Stimulated activated naive CD8-positive, alpha-beta T cell treated with anti-CD3 and anti-CD28 coated beads, Interleukin-15, amount 100 ng/mL, for 72 hours (primary cell): ENCODE measurements at regions not wholly inside any gene's neighbourhood (a gene's known extent, or its start where the extent isn't known, plus 50 kb on each side); places are given as distances from the start of the nearest gene placed in this dataset.

Experiments used
- ATAC-seq: fragments of 150-1000 bp; cut with Tn5 transposase; 2 replicates; pipeline ENCODE4 v1.10.0; 2021; ENCODE audit warnings: mild to moderate bottlenecking, moderate library complexity
- DNase-seq, 2 donors: peaks; one replicate each; pipeline ENCODE4 v3.0.0; 2021 to 2022
- H3K27ac Mint-ChIP-seq, 2 donors: one replicate each; pipeline ENCODE4 v1.8.0; 2022; ENCODE audit warnings: mild to moderate bottlenecking in 2 of 2, mixed read lengths in 2 of 2, moderate library complexity in 2 of 2
- H3K27me3 Mint-ChIP-seq: one replicate; pipeline ENCODE4 v1.8.0; 2022; ENCODE audit warnings: mixed read lengths
- H3K4me1 Mint-ChIP-seq: one replicate; pipeline ENCODE4 v1.8.0; 2022; ENCODE audit warnings: mild to moderate bottlenecking, mixed read lengths
- H3K4me3 Mint-ChIP-seq, 2 donors: one replicate each; pipeline ENCODE4 v1.8.0; 2022; ENCODE audit warnings: mild to moderate bottlenecking in 2 of 2, mixed read lengths in 2 of 2, moderate library complexity in 1 of 2
- H3K9me3 Mint-ChIP-seq, 2 donors: one replicate each; pipeline ENCODE4 v1.8.0; 2022; ENCODE audit warnings: mixed read lengths in 2 of 2

DNA sequence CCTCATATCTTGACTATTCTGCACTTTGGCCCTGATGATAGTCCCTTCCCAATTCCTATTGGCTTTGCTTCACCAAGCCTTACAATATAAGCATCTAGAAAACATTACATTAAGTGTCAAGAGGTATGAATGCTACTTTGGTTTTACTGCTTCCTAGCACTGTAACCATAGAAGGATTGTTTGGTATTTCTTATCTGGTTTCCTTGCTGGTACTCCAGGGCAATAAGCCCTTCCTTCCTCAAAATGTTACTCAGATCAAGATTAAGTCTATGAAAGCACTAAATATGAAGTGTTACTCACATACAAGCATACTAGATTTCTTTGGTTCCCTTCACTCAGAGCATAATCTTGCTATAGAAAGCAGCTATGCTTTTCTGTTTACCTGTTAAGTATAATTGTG is 492.5 kb downstream of the ETV1 start:
- peaks cover 2 to 17% of the 10 kb centered on the region in 2 donors for H3K9me3 Mint-ChIP-seq
- DNase-seq (no peak), ATAC-seq (no peak)
- H3K4me1 Mint-ChIP-seq: no peaks in the 10 kb centered on the region
- no peaks in the 10 kb centered on the region for H3K27me3 Mint-ChIP-seq
- H3K27ac Mint-ChIP-seq: no peak overlapping the region
- no peak overlapping the region for H3K4me3 Mint-ChIP-seq

DNA sequence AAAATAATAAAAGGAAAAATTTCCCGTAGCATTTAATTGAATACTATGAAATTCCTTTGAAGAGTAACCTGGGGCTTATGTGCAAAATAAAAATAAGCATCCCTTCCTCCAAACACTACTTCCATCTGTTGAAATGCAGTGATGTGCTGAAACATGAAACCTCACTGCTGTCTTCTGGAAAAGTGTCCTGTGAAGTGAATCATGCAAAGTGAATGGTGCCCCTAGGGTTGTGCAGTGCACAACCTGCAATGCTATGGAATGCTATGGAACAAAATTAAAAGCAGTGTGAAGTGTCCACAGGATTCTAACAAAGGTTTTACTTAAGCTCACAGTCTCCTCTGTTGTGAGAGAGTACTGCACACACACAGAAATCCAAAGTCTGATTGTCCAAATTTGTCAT is 480.9 kb downstream of the ETV1 start:
- no peaks in the 10 kb centered on the region for H3K4me1 Mint-ChIP-seq
- H3K27me3 Mint-ChIP-seq: no peaks in the 10 kb centered on the region
- peaks cover 5 to 7% of the 10 kb centered on the region in 2 donors for H3K9me3 Mint-ChIP-seq
- DNase-seq (no peak), ATAC-seq (no peak)
- H3K27ac Mint-ChIP-seq: no peak overlapping the region
- no peak overlapping the region for H3K4me3 Mint-ChIP-seq

DNA sequence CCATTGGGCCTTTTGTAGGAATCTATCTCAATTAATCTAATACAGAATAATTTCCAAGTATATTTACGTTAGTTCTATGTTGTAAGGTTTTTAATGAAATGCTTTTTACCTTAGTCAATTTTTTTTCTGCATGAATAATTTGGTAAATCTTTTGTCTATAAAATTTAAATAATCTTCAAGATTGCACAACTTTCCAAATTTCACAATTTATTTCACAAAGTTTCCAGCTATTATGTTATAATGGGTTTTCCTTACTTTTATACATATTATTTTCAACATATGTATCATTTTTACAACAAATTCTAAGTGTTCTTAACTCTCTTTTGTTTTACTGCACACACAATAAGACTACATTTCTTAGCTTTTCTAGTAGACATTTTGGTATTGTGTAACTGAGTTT is 470.7 kb downstream of the ETV1 start:
- DNase-seq (no peak), ATAC-seq (no peak)
- Mint-ChIP-seq H3K4me3 (no peak overlapping the region), H3K27me3 (no peaks in the 10 kb centered on the region), H3K4me1 (no peaks in the 10 kb centered on the region), H3K9me3 (no peaks in the 10 kb centered on the region), H3K27ac (no peak overlapping the region)

DNA sequence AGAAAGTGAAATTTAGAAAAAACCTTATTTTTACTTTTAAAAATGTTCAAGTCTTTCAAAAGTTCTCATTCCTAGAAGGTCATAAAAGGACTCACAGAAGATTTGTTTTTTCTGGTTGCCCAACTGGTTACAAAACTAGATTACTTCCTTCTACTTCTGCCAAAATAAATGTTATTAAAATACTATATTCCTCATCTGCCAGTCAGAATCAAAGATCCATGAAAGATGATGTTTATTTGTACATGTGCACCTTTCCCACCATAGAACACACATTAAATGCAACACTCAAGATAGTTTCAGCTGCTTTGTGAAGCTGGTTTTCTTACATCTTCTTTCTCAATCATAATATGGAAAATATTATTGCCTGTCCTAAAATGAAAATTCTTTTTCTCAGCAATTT is 465.4 kb downstream of the ETV1 start:
- ATAC-seq (no peak), DNase-seq (no peak)
- Mint-ChIP-seq H3K4me1 (no peaks in the 10 kb centered on the region), H3K9me3 (no peaks in the 10 kb centered on the region), H3K4me3 (no peak overlapping the region), H3K27me3 (no peaks in the 10 kb centered on the region), H3K27ac (no peak overlapping the region)

DNA sequence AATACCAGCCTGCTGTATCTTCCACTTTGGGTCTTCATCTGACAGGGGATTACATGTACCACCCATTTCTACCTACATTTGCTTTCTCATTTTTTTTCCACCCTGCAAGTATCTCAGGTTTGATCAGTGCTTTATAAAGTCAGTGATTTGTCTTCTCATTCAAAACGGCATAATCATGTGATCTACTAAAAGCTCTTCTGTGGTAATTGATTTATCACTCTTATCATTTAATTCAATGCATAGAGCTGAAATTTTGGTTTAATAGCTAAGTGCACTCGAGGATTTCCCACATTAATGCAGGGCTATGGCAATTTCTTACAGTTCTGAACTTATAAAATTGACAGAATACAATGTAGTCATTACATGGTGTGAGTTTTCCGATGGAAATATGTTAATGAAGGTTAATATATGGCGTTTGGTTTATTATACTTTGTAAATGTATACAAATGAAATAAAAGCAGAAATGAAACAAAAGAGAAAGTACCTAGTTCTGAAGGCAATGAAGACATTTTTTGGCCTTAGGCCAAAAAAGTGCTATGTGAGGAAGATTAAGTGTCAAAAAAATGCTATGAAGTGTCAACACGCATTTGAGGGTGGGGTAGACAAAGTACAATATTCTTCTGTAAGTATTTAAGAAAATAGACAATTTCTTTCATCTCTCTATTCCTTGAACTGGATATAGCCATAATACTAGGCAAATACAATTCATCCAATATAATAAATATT is 457.3 kb downstream of the ETV1 start:
- H3K27ac Mint-ChIP-seq: no peak overlapping the region
- ATAC-seq: no peak
- no peak overlapping the region for H3K4me3 Mint-ChIP-seq
- no peaks in the 10 kb centered on the region for H3K9me3 Mint-ChIP-seq
- no peak for DNase-seq
- H3K27me3 Mint-ChIP-seq: no peaks in the 10 kb centered on the region
- H3K4me1 Mint-ChIP-seq: no peaks in the 10 kb centered on the region

DNA sequence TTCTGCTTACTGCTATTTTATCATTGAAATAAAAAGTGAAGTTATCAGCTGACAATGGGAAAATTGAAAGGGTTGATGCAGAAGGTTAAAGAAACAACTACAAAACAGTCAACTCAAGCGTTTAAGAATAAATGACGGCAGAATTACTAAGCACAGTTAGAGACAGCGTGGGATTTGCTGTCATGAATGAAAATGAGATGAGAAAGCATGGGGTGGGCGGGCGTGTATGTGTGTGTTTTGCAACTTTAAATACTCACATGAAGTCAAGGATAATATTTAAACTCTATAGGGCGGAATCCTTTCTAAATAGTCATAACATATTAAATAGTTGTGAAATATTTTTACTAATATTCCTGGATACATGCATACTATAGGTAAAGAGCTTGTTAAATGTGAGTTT is 450.8 kb downstream of the ETV1 start:
- ATAC-seq (no peak), DNase-seq (no peak)
- H3K27ac Mint-ChIP-seq: no peak overlapping the region
- H3K27me3 Mint-ChIP-seq: no peaks in the 10 kb centered on the region
- no peak overlapping the region for H3K4me3 Mint-ChIP-seq
- H3K9me3 Mint-ChIP-seq: no peaks in the 10 kb centered on the region
- no peaks in the 10 kb centered on the region for H3K4me1 Mint-ChIP-seq

DNA sequence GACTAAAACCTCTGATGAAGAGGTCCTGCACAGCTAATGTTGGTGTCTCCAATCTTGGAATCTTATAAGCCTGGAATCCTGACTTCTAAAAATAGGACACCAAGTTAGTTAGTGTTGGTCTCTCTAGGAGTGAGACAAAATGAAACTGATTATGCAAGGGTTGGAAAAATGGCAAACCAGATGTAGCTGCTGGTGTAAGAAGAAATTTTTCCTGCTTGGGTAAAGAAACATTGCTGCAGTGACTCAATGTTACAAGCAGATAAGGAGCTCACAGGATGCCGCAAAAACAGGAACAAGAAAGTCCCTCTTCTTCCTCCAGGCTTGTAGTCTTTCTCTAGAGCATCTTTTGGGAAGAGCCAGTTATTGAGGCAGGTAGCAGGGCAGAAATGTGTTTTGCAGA is 449.0 kb downstream of the ETV1 start:
- no peak for ATAC-seq
- H3K27me3 Mint-ChIP-seq: no peaks in the 10 kb centered on the region
- no peak overlapping the region for H3K27ac Mint-ChIP-seq
- no peaks in the 10 kb centered on the region for H3K4me1 Mint-ChIP-seq
- no peak for DNase-seq
- H3K9me3 Mint-ChIP-seq: no peaks in the 10 kb centered on the region
- H3K4me3 Mint-ChIP-seq: no peak overlapping the region

DNA sequence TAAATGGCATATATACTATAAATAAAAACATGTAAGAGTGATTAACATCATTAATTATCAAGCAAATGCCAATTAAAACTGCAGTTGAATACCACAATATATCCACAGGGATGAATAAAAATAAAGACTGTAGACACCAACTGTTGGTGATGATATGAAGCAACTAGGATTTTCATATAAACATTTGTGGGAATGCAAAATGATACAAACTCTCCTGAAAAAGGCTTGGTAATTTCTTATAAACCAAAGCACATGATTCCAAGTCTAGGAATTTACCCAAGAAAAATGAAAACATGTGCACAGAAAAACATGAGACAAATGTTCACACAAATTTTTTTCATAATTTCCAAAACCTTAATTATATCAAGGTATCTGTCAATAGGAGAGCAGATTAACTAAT is 448.1 kb downstream of the ETV1 start:
- ATAC-seq: no peak
- H3K4me3 Mint-ChIP-seq: no peak overlapping the region
- no peak overlapping the region for H3K27ac Mint-ChIP-seq
- no peaks in the 10 kb centered on the region for H3K9me3 Mint-ChIP-seq
- DNase-seq: no peak
- H3K27me3 Mint-ChIP-seq: no peaks in the 10 kb centered on the region
- no peaks in the 10 kb centered on the region for H3K4me1 Mint-ChIP-seq

DNA sequence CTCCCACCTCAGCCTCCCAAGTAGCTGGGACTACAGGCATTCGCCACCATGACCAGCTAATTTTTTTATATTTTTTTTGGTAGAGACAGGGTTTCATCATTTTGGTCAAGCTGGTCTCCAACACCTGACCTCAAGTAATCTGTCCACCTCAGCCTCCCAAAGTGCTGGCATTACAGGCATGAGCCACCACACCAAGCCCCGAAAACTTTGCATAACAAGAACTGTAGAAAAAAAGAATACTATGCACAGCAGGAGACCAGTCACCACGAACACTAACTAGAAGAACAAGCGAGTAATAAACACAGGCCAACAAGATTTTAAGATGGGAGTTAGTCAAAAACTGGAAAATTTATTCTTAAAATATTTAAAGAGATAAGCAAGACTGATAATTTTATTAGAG is 447.0 kb downstream of the ETV1 start:
- DNase-seq (no peak), ATAC-seq (no peak)
- Mint-ChIP-seq H3K4me3 (no peak overlapping the region), H3K27ac (no peak overlapping the region), H3K9me3 (no peaks in the 10 kb centered on the region), H3K27me3 (no peaks in the 10 kb centered on the region), H3K4me1 (no peaks in the 10 kb centered on the region)

DNA sequence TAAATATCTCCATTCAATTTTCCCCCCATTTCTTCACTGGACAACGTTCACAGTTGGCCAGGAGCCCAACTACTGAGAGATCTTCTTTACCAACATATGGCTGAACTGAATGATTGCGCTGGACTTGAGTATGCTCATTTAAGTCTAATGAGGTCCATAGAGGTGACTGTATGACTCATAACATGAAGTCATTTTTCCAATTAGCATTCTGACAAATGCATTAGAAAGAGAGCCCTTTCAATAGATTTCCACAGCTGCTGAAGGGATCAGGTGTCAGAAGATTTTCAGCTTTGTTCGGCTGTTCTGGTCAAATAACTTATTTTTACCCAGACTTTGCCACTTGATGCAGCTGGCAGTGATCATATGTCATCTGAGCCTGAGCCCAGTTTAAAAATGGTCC is 438.0 kb downstream of the ETV1 start:
- H3K9me3 Mint-ChIP-seq: peaks cover 0 to 4% of the 10 kb centered on the region in 2 donors
- no peak overlapping the region for H3K4me3 Mint-ChIP-seq
- no peaks in the 10 kb centered on the region for H3K4me1 Mint-ChIP-seq
- H3K27ac Mint-ChIP-seq: no peak overlapping the region
- ATAC-seq (no peak), DNase-seq (no peak)
- no peaks in the 10 kb centered on the region for H3K27me3 Mint-ChIP-seq

DNA sequence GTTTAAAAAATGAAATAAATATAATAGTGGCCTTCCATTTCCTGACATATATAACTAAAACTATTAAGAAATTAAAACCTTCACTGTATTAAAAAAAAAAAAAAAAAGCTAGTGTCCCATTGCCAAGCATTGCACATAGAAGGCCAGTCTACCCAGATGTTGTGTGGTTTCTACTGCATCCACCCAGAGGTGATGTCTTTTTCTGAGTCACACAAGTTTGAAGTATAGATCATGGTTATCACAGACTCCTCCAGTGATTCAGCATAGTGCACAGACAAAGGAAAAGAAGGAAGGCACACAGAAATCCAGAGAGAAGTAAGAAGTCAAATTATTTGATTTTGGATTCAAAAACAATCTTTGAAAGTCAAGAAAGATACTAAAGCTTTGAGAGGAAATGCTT is 429.0 kb downstream of the ETV1 start:
- Mint-ChIP-seq H3K27ac (no peak overlapping the region), H3K4me3 (no peak overlapping the region), H3K27me3 (no peaks in the 10 kb centered on the region), H3K9me3 (peaks cover 0 to 6% of the 10 kb centered on the region in 2 donors), H3K4me1 (no peaks in the 10 kb centered on the region)
- ATAC-seq (no peak), DNase-seq (no peak)

DNA sequence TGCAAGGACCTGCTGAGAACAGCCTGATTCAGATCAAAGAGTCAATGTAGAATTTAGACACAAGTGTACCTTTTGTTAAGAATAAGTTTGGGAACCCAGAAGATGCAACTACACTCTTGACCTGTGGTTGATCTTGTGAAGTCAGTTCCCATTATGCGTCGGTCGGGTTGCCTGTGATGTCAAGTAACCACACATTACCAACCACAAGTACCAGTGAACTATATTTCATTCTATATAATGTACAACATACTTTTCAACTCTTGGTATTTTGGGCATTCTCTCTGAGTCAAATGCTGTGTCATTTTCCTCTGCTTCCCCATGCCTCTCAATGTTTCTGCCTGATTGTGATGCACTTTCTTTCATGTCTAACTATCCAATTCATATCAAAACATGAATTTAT is 426.2 kb downstream of the ETV1 start:
- Mint-ChIP-seq H3K27me3 (no peaks in the 10 kb centered on the region), H3K4me1 (no peaks in the 10 kb centered on the region), H3K27ac (no peak overlapping the region), H3K4me3 (no peak overlapping the region), H3K9me3 (peaks cover 0 to 6% of the 10 kb centered on the region in 2 donors)
- ATAC-seq: no peak
- no peak for DNase-seq

DNA sequence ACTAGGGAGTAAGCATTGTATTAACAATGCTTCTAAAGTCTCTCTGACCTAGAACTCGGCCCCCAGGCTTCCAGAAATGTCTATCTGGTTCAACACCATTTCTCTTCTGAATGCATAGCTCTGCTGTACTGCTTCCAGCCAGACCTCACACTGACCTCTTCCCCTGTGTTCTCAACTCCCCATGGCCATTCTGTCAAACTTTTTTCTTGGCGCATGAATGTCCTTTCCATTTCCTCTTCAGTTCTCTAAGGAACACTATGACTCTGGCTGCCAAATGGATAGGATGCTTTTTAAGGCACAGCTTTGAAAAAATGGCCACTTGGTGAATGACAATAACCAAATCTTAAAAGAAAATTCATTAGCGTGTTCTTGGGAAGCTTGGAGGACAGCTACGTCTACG is 425.8 kb downstream of the ETV1 start:
- Mint-ChIP-seq H3K27me3 (no peaks in the 10 kb centered on the region), H3K27ac (no peak overlapping the region), H3K4me1 (no peaks in the 10 kb centered on the region), H3K9me3 (peaks cover 0 to 6% of the 10 kb centered on the region in 2 donors), H3K4me3 (no peak overlapping the region)
- ATAC-seq (no peak), DNase-seq (no peak)

DNA sequence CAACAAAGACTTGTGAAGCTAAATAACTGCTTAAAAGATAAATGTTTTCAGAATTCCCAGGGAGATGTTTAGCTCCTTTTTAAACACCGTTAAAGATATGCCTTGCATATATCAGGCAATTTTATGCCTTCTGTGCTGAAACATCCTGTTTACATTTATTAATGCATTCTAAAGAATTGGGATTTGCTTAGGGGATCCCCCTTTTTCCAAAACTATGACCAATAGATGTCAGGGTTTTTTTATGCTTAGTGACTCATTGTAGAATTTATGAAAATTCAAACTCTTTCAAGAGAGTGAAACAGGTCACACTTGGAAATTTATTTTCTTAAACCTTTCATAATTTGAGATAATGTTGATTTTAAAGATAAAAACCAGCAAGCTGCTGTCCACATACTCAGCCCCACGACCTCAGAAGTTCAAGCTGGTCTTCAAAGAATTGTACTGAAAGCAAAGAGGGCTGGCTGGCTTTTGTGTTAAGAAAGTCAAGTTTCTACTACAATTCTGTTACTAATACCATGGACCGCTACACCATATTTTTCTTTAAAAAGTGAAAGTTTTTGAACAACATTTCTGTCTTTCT is 411.8 kb downstream of the ETV1 start:
- DNase-seq (no peak), ATAC-seq (no peak)
- H3K4me1 Mint-ChIP-seq: no peaks in the 10 kb centered on the region
- no peak overlapping the region for H3K4me3 Mint-ChIP-seq
- no peaks in the 10 kb centered on the region for H3K9me3 Mint-ChIP-seq
- no peaks in the 10 kb centered on the region for H3K27me3 Mint-ChIP-seq
- H3K27ac Mint-ChIP-seq: no peak overlapping the region

DNA sequence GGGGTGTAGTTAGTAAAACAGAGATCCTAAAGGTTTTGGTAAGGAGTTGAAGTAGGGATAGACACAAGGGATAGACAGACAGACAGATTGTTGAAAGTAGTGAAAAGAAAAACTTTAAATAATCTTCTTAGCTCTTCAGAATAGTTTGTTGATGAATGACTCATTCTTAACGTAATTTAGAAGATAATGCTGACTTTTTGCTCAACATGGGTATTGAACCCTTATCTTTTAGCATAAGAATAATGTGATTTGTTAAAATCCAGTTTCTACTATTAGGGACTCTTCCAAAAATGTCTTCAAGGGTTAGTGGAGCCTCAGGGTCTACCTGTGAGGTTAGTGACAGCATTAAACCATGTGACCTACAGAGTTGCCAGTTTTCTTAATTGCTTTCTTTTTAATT is 411.2 kb downstream of the ETV1 start:
- ATAC-seq: no peak
- H3K27ac Mint-ChIP-seq: no peak overlapping the region
- H3K4me3 Mint-ChIP-seq: no peak overlapping the region
- no peak for DNase-seq
- H3K27me3 Mint-ChIP-seq: no peaks in the 10 kb centered on the region
- no peaks in the 10 kb centered on the region for H3K4me1 Mint-ChIP-seq
- H3K9me3 Mint-ChIP-seq: no peaks in the 10 kb centered on the region

DNA sequence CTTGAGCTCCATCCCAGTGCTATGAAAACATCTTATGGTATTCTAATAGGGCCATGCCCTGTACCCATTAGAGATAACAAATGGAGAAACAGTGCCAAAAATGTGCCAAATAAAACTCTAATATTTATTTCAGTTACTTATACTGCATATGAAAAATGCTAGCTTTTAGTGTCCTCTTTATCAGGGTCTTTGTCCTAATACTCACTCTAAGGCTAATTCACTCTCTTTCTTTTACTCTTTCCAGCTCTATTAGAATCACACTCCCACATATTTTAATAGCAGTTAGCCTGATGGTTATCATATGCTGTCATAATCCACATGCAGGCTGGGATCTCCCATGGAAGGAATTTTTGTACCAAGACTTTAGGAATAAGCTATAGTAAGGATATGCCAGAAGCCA is 408.4 kb downstream of the ETV1 start:
- Mint-ChIP-seq H3K27ac (no peak overlapping the region), H3K4me1 (no peaks in the 10 kb centered on the region), H3K4me3 (no peak overlapping the region), H3K27me3 (no peaks in the 10 kb centered on the region), H3K9me3 (peaks cover 0 to 6% of the 10 kb centered on the region in 2 donors)
- ATAC-seq (no peak), DNase-seq (no peak)

DNA sequence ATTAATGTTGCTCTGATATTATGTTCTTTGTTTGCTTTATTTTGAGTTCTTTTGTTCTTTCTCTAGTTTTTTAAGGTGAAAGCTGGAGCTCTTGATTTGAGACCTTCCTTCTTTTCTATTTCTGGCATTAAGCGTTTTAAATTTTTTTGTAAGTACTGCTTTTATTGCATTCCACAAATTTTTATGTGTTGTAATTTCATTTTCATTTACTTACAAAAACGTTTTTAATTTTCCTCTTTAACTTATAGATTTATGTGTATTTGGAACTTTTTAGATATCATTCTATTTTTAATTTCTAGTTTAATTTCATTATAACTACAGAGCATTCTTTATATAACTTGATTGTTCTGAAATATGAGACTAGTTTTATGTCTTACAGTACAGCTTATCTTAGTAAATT is 395.6 kb downstream of the ETV1 start:
- H3K27me3 Mint-ChIP-seq: no peaks in the 10 kb centered on the region
- H3K4me3 Mint-ChIP-seq: no peak overlapping the region
- H3K9me3 Mint-ChIP-seq: peaks cover 7 to 14% of the 10 kb centered on the region in 2 donors
- no peak overlapping the region for H3K27ac Mint-ChIP-seq
- DNase-seq (no peak), ATAC-seq (no peak)
- no peaks in the 10 kb centered on the region for H3K4me1 Mint-ChIP-seq
